Adrenal gland (tissue), 9 donors: ENCODE measurements at regions not wholly inside any gene's neighbourhood (a gene's known extent, or its start where the extent isn't known, plus 50 kb on each side); places are given as distances from the start of the nearest gene placed in this dataset.
A peak's percentile ranks its signal among the peaks of the same experiment; 100 is the strongest.

Experiments
- DNase-seq, 7 donors: peaks; one replicate each; pipeline ENCODE4 v3.0.0-alpha.2; 2019 to 2020
- H3K27ac ChIP-seq, 5 donors: fragments of 200-600 bp; sonication (generic) in 4 of 5; 1 replicate in 3 of 5; 2 replicates in 2 of 5; pipeline versions ENCODE4 v1.5.1 to v1.8.0; 2016 to 2020; ENCODE audit warnings: mild to moderate bottlenecking in 1 of 5
- H3K27me3 ChIP-seq: fragments of 200-600 bp; 2 replicates; pipeline ENCODE4 v1.8.0; 2021
- H3K36me3 ChIP-seq, 2 donors: fragments of 200-600 bp; replicated peaks in 1 of 2; 1 replicate in 1 of 2; 2 replicates in 1 of 2; pipeline versions ENCODE4 v1.5.1 to v1.8.0; 2018 to 2022
- H3K4me1 ChIP-seq, 2 donors: fragments of 200-600 bp; replicated peaks in 1 of 2; 1 replicate in 1 of 2; 2 replicates in 1 of 2; pipeline versions ENCODE4 v1.5.1 to v1.8.0; 2018 to 2021
- H3K4me3 ChIP-seq, 4 donors: fragments of 200-600 bp; sonication (generic) in 3 of 4; one replicate each; pipeline ENCODE4 v1.5.1; 2016 to 2018
- H3K9me3 ChIP-seq, 3 donors: fragments of 200-600 bp; sonication (generic) in 1 of 3; replicated peaks in 1 of 3; 1 replicate in 2 of 3; 2 replicates in 1 of 3; pipeline versions ENCODE4 v1.5.1 to v1.8.0; 2016 to 2021
- POLR2A ChIP-seq, 2 donors: fragments of 450-650 bp; IDR thresholded peaks; one replicate each; pipeline ENCODE4 v1.6.1; 2017; ENCODE audit warnings: antibody characterized with exemption in 2 of 2, mild to moderate bottlenecking in 2 of 2, moderate library complexity in 1 of 2
- WGBS, 4 donors: extraction: QIAGEN DNeasy Blood & Tissue Kit in 2 of 4; methylation state at CpG; one replicate each; pipeline versions ENCODE4 v1.1.5 to v1.1.7; 2013 to 2017; 5-methylcytosine and 5-hydroxymethylcytosine counted together
- intact Hi-C, 2 donors: fragments of 100-400 bp; cut with DNase I; formaldehyde crosslinking; loops; one replicate each; pipeline versions ENCODE4 v1.14.1 to v1.15.0; 2022 to 2023
- TF ChIP-seq, protein P1 (sequence below), 6 experiments: fragments of 450-650 bp in 4 of 6; fragments of 200-600 bp in 2 of 6; sonication (generic) in 1 of 6; IDR thresholded peaks; 1 replicate in 5 of 6; 2 replicates in 1 of 6; pipeline versions ENCODE4 v1.5.1 to v1.8.0; 2016 to 2021; ENCODE audit warnings: antibody characterized with exemption in 6 of 6, mild to moderate bottlenecking in 2 of 6, moderate library complexity in 1 of 6
- donor health status: healthy with polysubstance abuse.
- donor health status: Bipolar disorder and iron deficiency.
- donor health status: DM: yes; HTN: yes; CAD: no.
- donor health status: DM: no; HTN: no; CAD: no.
- donor health status: DM: no; HTN: no; CAD: no.

DNA sequence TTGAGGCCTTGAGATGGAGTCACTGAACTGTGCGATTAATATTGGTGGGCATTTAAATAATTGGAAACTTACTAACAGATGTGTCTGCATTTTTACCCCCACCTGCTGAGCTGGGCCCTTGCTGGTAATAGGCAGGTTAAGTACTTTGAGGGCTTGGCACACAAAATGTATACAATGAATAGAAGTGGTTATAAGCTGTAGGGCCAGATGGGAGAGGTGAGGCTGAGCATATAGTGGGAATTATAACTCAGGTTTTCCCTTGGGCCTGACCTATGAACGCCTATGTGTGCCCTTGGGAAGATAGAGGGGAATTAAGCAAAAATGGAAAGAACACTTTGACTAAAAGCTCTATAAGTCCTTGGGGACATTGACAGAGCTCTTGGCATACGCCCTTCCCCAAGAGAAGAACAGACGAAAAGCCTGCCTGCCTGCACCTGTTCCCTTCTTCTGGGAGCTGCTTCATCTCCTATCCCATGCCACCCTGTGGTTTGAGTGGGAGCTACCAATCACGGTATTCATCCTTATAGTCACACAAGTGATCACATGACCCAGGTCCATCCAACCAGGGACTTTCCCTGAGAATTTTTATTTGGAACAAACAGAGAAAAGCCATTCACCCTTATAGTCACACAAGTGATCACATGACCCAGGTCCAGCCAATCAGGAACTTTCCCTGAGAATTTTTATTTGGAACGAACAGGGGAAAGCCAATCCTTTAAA is 260.7 kb upstream of the CSF3R start:
- Histone ChIP-seq H3K4me3 (no peak overlapping the region), H3K27me3 (peaks cover 16% of the 10 kb centered on the region), H3K27ac (no peak overlapping the region), H3K4me1 (no peaks in the 10 kb centered on the region), H3K36me3 (no peaks in the 10 kb centered on the region), H3K9me3 (no peaks in the 10 kb centered on the region)
- DNase-seq: no peak
- no peak for TF ChIP-seq POLR2A (IDR thresholded peaks at IDR 0.05)
- TF ChIP-seq, protein P1, sequence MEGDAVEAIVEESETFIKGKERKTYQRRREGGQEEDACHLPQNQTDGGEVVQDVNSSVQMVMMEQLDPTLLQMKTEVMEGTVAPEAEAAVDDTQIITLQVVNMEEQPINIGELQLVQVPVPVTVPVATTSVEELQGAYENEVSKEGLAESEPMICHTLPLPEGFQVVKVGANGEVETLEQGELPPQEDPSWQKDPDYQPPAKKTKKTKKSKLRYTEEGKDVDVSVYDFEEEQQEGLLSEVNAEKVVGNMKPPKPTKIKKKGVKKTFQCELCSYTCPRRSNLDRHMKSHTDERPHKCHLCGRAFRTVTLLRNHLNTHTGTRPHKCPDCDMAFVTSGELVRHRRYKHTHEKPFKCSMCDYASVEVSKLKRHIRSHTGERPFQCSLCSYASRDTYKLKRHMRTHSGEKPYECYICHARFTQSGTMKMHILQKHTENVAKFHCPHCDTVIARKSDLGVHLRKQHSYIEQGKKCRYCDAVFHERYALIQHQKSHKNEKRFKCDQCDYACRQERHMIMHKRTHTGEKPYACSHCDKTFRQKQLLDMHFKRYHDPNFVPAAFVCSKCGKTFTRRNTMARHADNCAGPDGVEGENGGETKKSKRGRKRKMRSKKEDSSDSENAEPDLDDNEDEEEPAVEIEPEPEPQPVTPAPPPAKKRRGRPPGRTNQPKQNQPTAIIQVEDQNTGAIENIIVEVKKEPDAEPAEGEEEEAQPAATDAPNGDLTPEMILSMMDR (IDR thresholded peaks at IDR 0.05): no peak
- intact Hi-C loops: no loop called here
- WGBS, 4 donors: 65 to 82% (median 74%) methylated on average over 6 of the region's 6 CpGs

DNA sequence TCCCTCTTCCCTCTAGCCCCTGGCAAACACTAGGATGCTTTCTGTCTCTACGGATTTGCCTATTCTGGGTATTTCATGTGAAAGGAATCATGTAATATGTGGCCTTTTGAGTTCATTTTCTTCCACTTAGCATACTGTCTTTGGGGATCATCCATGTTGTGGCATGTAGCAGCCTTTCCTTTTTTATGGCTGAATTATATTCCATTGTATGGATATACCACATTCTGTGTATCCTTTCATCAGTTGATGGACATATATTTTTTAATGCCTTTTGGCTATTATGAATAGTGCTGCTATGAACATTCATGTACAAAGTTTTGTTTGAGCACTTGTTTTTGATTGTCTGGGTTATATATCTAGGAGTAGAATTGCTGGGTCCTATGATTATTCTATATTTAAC is 258.4 kb upstream of the CSF3R start:
- Histone ChIP-seq H3K9me3 (no peaks in the 10 kb centered on the region), H3K4me3 (no peak overlapping the region), H3K4me1 (no peaks in the 10 kb centered on the region), H3K36me3 (no peaks in the 10 kb centered on the region), H3K27ac (no peak overlapping the region), H3K27me3 (peaks cover 12% of the 10 kb centered on the region)
- 70 to 88% (median 77%) methylated on average over 1 of the region's 1 CpG for WGBS, 4 donors
- DNase-seq: no peak
- TF ChIP-seq, protein P1 (IDR thresholded peaks at IDR 0.05): no peak
- no peak for TF ChIP-seq POLR2A (IDR thresholded peaks at IDR 0.05)
- intact Hi-C loops: no loop called here

DNA sequence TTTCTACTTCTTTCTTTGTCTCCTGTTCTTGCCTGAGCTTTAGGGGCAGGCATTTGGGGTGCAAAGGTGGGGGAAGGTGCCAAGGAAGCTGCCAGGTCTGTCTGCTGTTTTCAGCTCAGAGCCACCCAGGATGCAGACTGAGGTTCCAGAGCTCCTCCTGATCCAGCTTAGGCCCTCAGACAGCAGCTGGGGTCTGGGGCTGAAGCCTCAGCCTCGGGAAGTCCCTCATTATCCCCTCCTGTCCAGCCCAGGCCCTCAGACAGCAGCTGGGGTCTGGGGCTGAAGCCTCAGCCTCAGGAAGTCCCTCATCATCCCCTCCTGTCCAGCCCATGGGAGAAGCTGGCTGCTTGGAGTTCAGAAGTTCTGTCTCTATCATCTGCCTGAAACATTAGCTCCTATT is 257.7 kb upstream of the CSF3R start:
- Histone ChIP-seq H3K27me3 (peaks cover 8% of the 10 kb centered on the region), H3K4me1 (no peaks in the 10 kb centered on the region), H3K27ac (no peak overlapping the region), H3K36me3 (no peaks in the 10 kb centered on the region), H3K9me3 (no peaks in the 10 kb centered on the region), H3K4me3 (no peak overlapping the region)
- intact Hi-C loops: no loop called here
- WGBS, 4 donors: 56% methylated on average over 1 of the region's 1 CpG; no CpG with 5 or more reads in 3 of the 4 donors
- TF ChIP-seq, protein P1 (IDR thresholded peaks at IDR 0.05): no peak
- TF ChIP-seq POLR2A (IDR thresholded peaks at IDR 0.05): no peak
- DNase-seq: peak in 1 of 7 donors; percentile 20

GRCh38 chr1:36739703-36740289 is 257.1 kb upstream of the CSF3R start:
- DNase-seq: no peak
- H3K4me1 ChIP-seq: no peaks in the 10 kb centered on the region
- H3K4me3 ChIP-seq: no peak overlapping the region
- H3K27ac ChIP-seq: no peak overlapping the region
- H3K27me3 ChIP-seq: peaks cover 4% of the 10 kb centered on the region
- intact Hi-C loops: no loop called here
- 66 to 80% (median 73%) methylated on average over 4 to 6 of the region's 6 CpGs for WGBS, 4 donors
- H3K9me3 ChIP-seq: no peaks in the 10 kb centered on the region
- TF ChIP-seq, protein P1 (IDR thresholded peaks at IDR 0.05): no peak
- no peak for TF ChIP-seq POLR2A (IDR thresholded peaks at IDR 0.05)
- H3K36me3 ChIP-seq: no peaks in the 10 kb centered on the region
